ENCODE measurements at regions not wholly inside any gene's neighbourhood (a gene's known extent, or its start where the extent isn't known, plus 50 kb on each side); places are given as distances from the start of the nearest gene placed in this dataset.
"Not testable (repeated sequence)": the region's sequence is repeated elsewhere in the genome, so short reads cannot be mapped to it uniquely, and the experiment has no call there.

- Mint-ChIP-seq H3K36me3 (ENCODE audit: insufficient read depth, unreplicated experiment) (no peaks in the 10 kb centered on the region), H3K27me3 (ENCODE audit: insufficient read depth, unreplicated experiment) (peaks cover 9% of the 10 kb centered on the region), H3K4me1 (ENCODE audit: low read depth, unreplicated experiment) (no peaks in the 10 kb centered on the region), H3K9me3 (ENCODE audit: unreplicated experiment) (no peaks in the 10 kb centered on the region), H3K4me3 (ENCODE audit: unreplicated experiment) (no peak overlapping the region), H3K27ac (ENCODE audit: unreplicated experiment) (no peak overlapping the region)
- no peaks in the 10 kb centered on the region for H3K9me3 ChIP-seq
- CTCF ChIA-PET, result no interaction called here
- H3K4me1 ChIP-seq, result no peaks in the 10 kb centered on the region
- POLR2A ChIA-PET, result no interaction called here
- H3K27me3 ChIP-seq (replicated peaks; ENCODE audit: control insufficient read depth, insufficient read depth, low read length), result no peaks in the 10 kb centered on the region
- intact Hi-C loops (cut with micrococcal nuclease; ENCODE audit: unreplicated experiment), result no loop called here
- no peaks in the 10 kb centered on the region for H3K36me3 ChIP-seq (ENCODE audit: control insufficient read depth, insufficient read depth, low read length)
- no peak overlapping the region for H3K4me3 ChIP-seq (ENCODE audit: low read depth, low read length)
- DNase-seq, result no peak
- no peak for TF ChIP-seq CTCF (IDR thresholded peaks at IDR 0.05; ENCODE audit: insufficient read depth in 1 of 2, low read depth in 1 of 2, low read length in 1 of 2, severe bottlenecking in 1 of 2, unreplicated experiment in 1 of 2)
- no TSS peak for BruUV-seq (replicated peaks)
Measured at GRCh38 chr4:79563219-79563618, 155.2 kb upstream of the GK2 start.

GRCh38 chr4:79561751-79562150, 153.7 kb upstream of the GK2 start:
- no peak for TF ChIP-seq CTCF (IDR thresholded peaks at IDR 0.05; ENCODE audit: insufficient read depth in 1 of 2, low read depth in 1 of 2, low read length in 1 of 2, severe bottlenecking in 1 of 2, unreplicated experiment in 1 of 2)
- POLR2A ChIA-PET, result no interaction called here
- no TSS peak for BruUV-seq (replicated peaks)
- Mint-ChIP-seq H3K4me3 (ENCODE audit: unreplicated experiment) (no peak overlapping the region), H3K36me3 (ENCODE audit: insufficient read depth, unreplicated experiment) (no peaks in the 10 kb centered on the region), H3K9me3 (ENCODE audit: unreplicated experiment) (no peaks in the 10 kb centered on the region), H3K4me1 (ENCODE audit: low read depth, unreplicated experiment) (no peaks in the 10 kb centered on the region), H3K27ac (ENCODE audit: unreplicated experiment) (no peak overlapping the region), H3K27me3 (ENCODE audit: insufficient read depth, unreplicated experiment) (peaks cover 10% of the 10 kb centered on the region)
- CTCF ChIA-PET, result no interaction called here
- DNase-seq, result no peak
- Histone ChIP-seq H3K4me1 (no peaks in the 10 kb centered on the region), H3K36me3 (ENCODE audit: control insufficient read depth, insufficient read depth, low read length) (no peaks in the 10 kb centered on the region), H3K27me3 (replicated peaks; ENCODE audit: control insufficient read depth, insufficient read depth, low read length) (no peaks in the 10 kb centered on the region), H3K9me3 (no peaks in the 10 kb centered on the region), H3K4me3 (ENCODE audit: low read depth, low read length) (no peak overlapping the region)
- intact Hi-C loops (cut with micrococcal nuclease; ENCODE audit: unreplicated experiment), result no loop called here

GRCh38 chr4:79559398-79559797, 151.4 kb upstream of the GK2 start:
- intact Hi-C loops (cut with micrococcal nuclease; ENCODE audit: unreplicated experiment); H3K27me3 ChIP-seq (replicated peaks; ENCODE audit: control insufficient read depth, insufficient read depth, low read length); DNase-seq; H3K4me3 Mint-ChIP-seq (ENCODE audit: unreplicated experiment); H3K4me1 Mint-ChIP-seq (ENCODE audit: low read depth, unreplicated experiment); H3K4me1 ChIP-seq; H3K36me3 Mint-ChIP-seq (ENCODE audit: insufficient read depth, unreplicated experiment); H3K27ac Mint-ChIP-seq (ENCODE audit: unreplicated experiment); H3K36me3 ChIP-seq (ENCODE audit: control insufficient read depth, insufficient read depth, low read length); H3K9me3 Mint-ChIP-seq (ENCODE audit: unreplicated experiment); H3K9me3 ChIP-seq; H3K27me3 Mint-ChIP-seq (ENCODE audit: insufficient read depth, unreplicated experiment); POLR2A ChIA-PET; BruUV-seq (replicated peaks); CTCF ChIA-PET; H3K4me3 ChIP-seq (ENCODE audit: low read depth, low read length): not testable (repeated sequence)

GRCh38 chr4:79552311-79552710, 144.3 kb upstream of the GK2 start:
- peak in 1 of 2 experiments; percentile 41 for DNase-seq
- Mint-ChIP-seq H3K27ac (ENCODE audit: unreplicated experiment) (no peak overlapping the region), H3K9me3 (ENCODE audit: unreplicated experiment) (peaks cover 14% of the 10 kb centered on the region), H3K36me3 (ENCODE audit: insufficient read depth, unreplicated experiment) (no peaks in the 10 kb centered on the region), H3K4me3 (ENCODE audit: unreplicated experiment) (no peak overlapping the region), H3K27me3 (ENCODE audit: insufficient read depth, unreplicated experiment) (no peaks in the 10 kb centered on the region), H3K4me1 (ENCODE audit: low read depth, unreplicated experiment) (peaks cover 8% of the 10 kb centered on the region)
- BruUV-seq (replicated peaks), result no TSS peak
- Histone ChIP-seq H3K27me3 (replicated peaks; ENCODE audit: control insufficient read depth, insufficient read depth, low read length) (no peaks in the 10 kb centered on the region), H3K36me3 (ENCODE audit: control insufficient read depth, insufficient read depth, low read length) (no peaks in the 10 kb centered on the region), H3K9me3 (no peaks in the 10 kb centered on the region), H3K4me3 (ENCODE audit: low read depth, low read length) (no peak overlapping the region), H3K4me1 (0 out of 2 replicates have a peak, but pooled peaks cover 4% of the 10 kb centered on the region)
- intact Hi-C loops (cut with micrococcal nuclease; ENCODE audit: unreplicated experiment), result loop anchor here (1.0 kb wide), 2 partner anchors 54 to 100 kb away; no protein-coding TSS in a partner anchor
- ChIA-PET POLR2A (no interaction called here), CTCF (no interaction called here)
- no peak for TF ChIP-seq CTCF (IDR thresholded peaks at IDR 0.05; ENCODE audit: insufficient read depth in 1 of 2, low read depth in 1 of 2, low read length in 1 of 2, severe bottlenecking in 1 of 2, unreplicated experiment in 1 of 2)
